ENCODE measurements at regions not wholly inside any gene's neighbourhood (a gene's known extent, or its start where the extent isn't known, plus 50 kb on each side); places are given as distances from the start of the nearest gene placed in this dataset.

GRCh38 chr6:138559143-138559542 is 59.8 kb upstream of the NHSL1 start:
- TF ChIP-seq BHLHE40 (IDR thresholded peaks at IDR 0.05; ENCODE audit: borderline replicate concordance) (no peak), SUZ12 (IDR thresholded peaks at IDR 0.05) (no peak), FOXM1 (IDR thresholded peaks at IDR 0.05; ENCODE audit: borderline replicate concordance) (no peak), SP1 (IDR thresholded peaks at IDR 0.05) (no peak), FOXA1 (IDR thresholded peaks at IDR 0.05) (no peak), NFRKB (IDR thresholded peaks at IDR 0.05) (no peak), LEF1 (IDR thresholded peaks at IDR 0.05; ENCODE audit: borderline replicate concordance) (no peak), HDGF (IDR thresholded peaks at IDR 0.05; ENCODE audit: borderline replicate concordance) (no peak), FOXK2 (IDR thresholded peaks at IDR 0.05) (no peak), PKNOX1 (IDR thresholded peaks at IDR 0.05) (no peak), TARDBP (IDR thresholded peaks at IDR 0.05) (no peak)
